Trophoblast cell (in vitro differentiated cells and primary cell): ENCODE measurements at regions not wholly inside any gene's neighbourhood (a gene's known extent, or its start where the extent isn't known, plus 50 kb on each side); places are given as distances from the start of the nearest gene placed in this dataset.

Experiments
- DNase-seq, 2 donors: peaks; one replicate each; pipeline ENCODE4 v3.0.0-alpha.2; 2016
- H2AFZ ChIP-seq: 2 replicates; pipeline ENCODE4 v1.6.1; 2013; ENCODE audit warnings: low read length, moderate library complexity, mild to moderate bottlenecking; ENCODE audit not compliant: insufficient read depth, poor library complexity
- H2AK5ac ChIP-seq: 2 replicates; pipeline ENCODE4 v1.6.1; 2013; ENCODE audit warnings: mild to moderate bottlenecking, low read length
- H2BK120ac ChIP-seq: 2 replicates; pipeline ENCODE4 v1.6.1; 2013; ENCODE audit warnings: low read length, mild to moderate bottlenecking, moderate library complexity; ENCODE audit not compliant: insufficient read depth, poor library complexity
- H2BK12ac ChIP-seq: 2 replicates; pipeline ENCODE4 v1.6.1; 2013; ENCODE audit warnings: mild to moderate bottlenecking, low read length, moderate library complexity
- H2BK5ac ChIP-seq: 2 replicates; pipeline ENCODE4 v1.6.1; 2013; ENCODE audit warnings: low read length, low read depth, moderate library complexity, mild to moderate bottlenecking; ENCODE audit not compliant: poor library complexity
- H3K14ac ChIP-seq: 2 replicates; pipeline ENCODE4 v1.6.1; 2013; ENCODE audit warnings: mild to moderate bottlenecking, low read length
- H3K18ac ChIP-seq: 2 replicates; pipeline ENCODE4 v1.6.1; 2013; ENCODE audit warnings: mild to moderate bottlenecking, low read length
- H3K23ac ChIP-seq: 2 replicates; pipeline ENCODE4 v1.6.1; 2013; ENCODE audit warnings: low read length
- H3K27ac ChIP-seq: 2 replicates; pipeline ENCODE4 v1.5.1; 2013; ENCODE audit warnings: low read depth, mild to moderate bottlenecking, inconsistent platforms, low read length, moderate library complexity
- H3K27me3 ChIP-seq: 2 replicates; pipeline ENCODE4 v1.6.1; 2013; ENCODE audit warnings: inconsistent platforms, mild to moderate bottlenecking, low read length, moderate library complexity; ENCODE audit not compliant: insufficient read depth
- H3K36me3 ChIP-seq, 2 experiments: 1 replicate in 1 of 2; 2 replicates in 1 of 2; pipeline ENCODE4 v1.6.1; 2013; ENCODE audit warnings: low read length in 2 of 2, mild to moderate bottlenecking in 2 of 2, moderate library complexity in 1 of 2; ENCODE audit not compliant: insufficient read depth in 2 of 2, control insufficient read depth in 1 of 2
- H3K4ac ChIP-seq: 2 replicates; pipeline ENCODE4 v1.6.1; 2013; ENCODE audit warnings: low read depth, mild to moderate bottlenecking, low read length, moderate library complexity
- H3K4me1 ChIP-seq, 2 experiments: 1 replicate in 1 of 2; 2 replicates in 1 of 2; pipeline ENCODE4 v1.6.1; 2013; ENCODE audit warnings: low read length in 2 of 2, mild to moderate bottlenecking in 2 of 2, moderate library complexity in 1 of 2; ENCODE audit not compliant: insufficient read depth in 2 of 2, control insufficient read depth in 1 of 2
- H3K4me2 ChIP-seq: 2 replicates; pipeline ENCODE4 v1.6.1; 2013; ENCODE audit warnings: inconsistent platforms, mild to moderate bottlenecking, low read length, moderate library complexity
- H3K4me3 ChIP-seq: 2 replicates; pipeline ENCODE4 v1.5.1; 2013; ENCODE audit warnings: mild to moderate bottlenecking, low read depth, low read length, inconsistent platforms
- H3K79me1 ChIP-seq: one replicate; pipeline ENCODE4 v1.6.1; 2013; ENCODE audit warnings: low read length
- H3K79me2 ChIP-seq: 2 replicates; pipeline ENCODE4 v1.6.1; 2013; ENCODE audit warnings: low read length, mild to moderate bottlenecking; ENCODE audit not compliant: control insufficient read depth, insufficient read depth, poor library complexity
- H3K9ac ChIP-seq: 2 replicates; pipeline ENCODE4 v1.6.1; 2013; ENCODE audit warnings: mild to moderate bottlenecking, low read length
- H3K9me3 ChIP-seq: 2 replicates; pipeline ENCODE4 v1.6.1; 2013; ENCODE audit warnings: low read depth, mild to moderate bottlenecking, control low read depth, inconsistent platforms, low read length; ENCODE audit not compliant: insufficient read depth
- H4K12ac ChIP-seq: 2 replicates; pipeline ENCODE4 v1.6.1; 2013; ENCODE audit warnings: low read depth, mild to moderate bottlenecking, low read length, moderate library complexity
- H4K8ac ChIP-seq: 2 replicates; pipeline ENCODE4 v1.6.1; 2013; ENCODE audit warnings: low read depth, mild to moderate bottlenecking, low read length, moderate library complexity
- H4K91ac ChIP-seq: one replicate; pipeline ENCODE4 v1.6.1; 2013; ENCODE audit warnings: low read depth, mild to moderate bottlenecking, low read length, moderate library complexity
- WGBS: extraction: QIAGEN DNeasy Blood & Tissue Kit; methylation state at CpG from one replicate; pipeline ENCODE4 v1.1.7; 2013; ENCODE audit warnings: missing lambda C conversion rate; ENCODE audit not compliant: insufficient read length, insufficient coverage; ENCODE audit errors: extremely low coverage; 5-methylcytosine and 5-hydroxymethylcytosine counted together

DNA sequence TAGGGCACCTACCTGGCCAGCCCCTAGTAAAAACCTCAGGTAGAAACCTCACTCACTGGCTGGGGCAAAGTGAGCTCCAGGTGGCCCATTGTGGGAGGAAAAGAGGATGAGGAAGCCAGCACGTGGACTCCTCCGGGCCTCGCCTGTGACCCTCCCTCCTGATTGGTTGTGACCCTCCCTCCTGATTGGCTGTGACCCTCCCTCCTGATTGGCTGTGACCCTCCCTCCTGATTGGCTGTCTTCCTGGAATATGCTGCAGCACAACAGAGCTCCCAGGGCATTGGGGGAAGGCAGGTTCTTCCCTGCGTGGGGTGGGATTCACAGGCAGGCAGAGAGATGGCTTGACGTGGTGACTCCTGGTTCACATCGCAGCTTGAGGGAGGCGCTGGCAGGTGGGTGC is 343.0 kb downstream of the GLRX3 start:
- H3K18ac ChIP-seq, result no peak overlapping the region
- H4K91ac ChIP-seq, result no peak overlapping the region
- no peak overlapping the region for H2BK12ac ChIP-seq
- no peak overlapping the region for H3K4me3 ChIP-seq
- no peaks in the 10 kb centered on the region for H3K27me3 ChIP-seq
- no peak overlapping the region for H3K14ac ChIP-seq
- H3K27ac ChIP-seq, result no peak overlapping the region
- H2AFZ ChIP-seq, result no peak overlapping the region
- no CpG with 5 or more reads among the region's 7 CpGs for WGBS
- H2AK5ac ChIP-seq, result no peak overlapping the region
- H3K23ac ChIP-seq, result no peak overlapping the region
- H3K79me1 ChIP-seq, result no peaks in the 10 kb centered on the region
- no peak overlapping the region for H2BK5ac ChIP-seq
- H3K79me2 ChIP-seq, result no peaks in the 10 kb centered on the region
- H4K12ac ChIP-seq, result no peak overlapping the region
- no peak overlapping the region for H4K8ac ChIP-seq
- H3K4ac ChIP-seq, result no peak overlapping the region
- no peaks in the 10 kb centered on the region for H3K4me1 ChIP-seq
- H3K36me3 ChIP-seq, result no peaks in the 10 kb centered on the region
- no peak overlapping the region for H3K4me2 ChIP-seq
- no peak overlapping the region for H3K9ac ChIP-seq
- H2BK120ac ChIP-seq, result no peak overlapping the region
- DNase-seq, result no peak
- no peaks in the 10 kb centered on the region for H3K9me3 ChIP-seq

DNA sequence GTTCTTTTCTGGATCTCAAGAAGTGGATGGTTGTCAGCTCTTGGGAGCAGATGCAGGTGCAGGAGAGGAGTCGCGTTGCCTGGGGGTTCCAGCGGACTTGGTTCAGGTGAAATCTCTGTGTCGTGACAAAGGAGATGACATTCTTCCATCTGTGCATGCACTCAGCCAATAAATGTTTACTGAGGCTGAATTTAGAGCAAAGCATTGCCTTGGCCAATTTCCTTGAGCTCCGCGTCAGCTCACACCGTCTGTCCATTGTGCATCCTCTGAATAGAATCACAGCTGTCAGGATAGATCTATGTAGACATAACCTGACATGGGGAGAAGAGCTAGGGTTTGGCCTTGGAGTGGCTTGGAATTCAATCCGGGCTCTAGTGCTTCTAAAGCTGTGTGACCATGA is 343.7 kb downstream of the GLRX3 start:
- H4K12ac ChIP-seq, result no peak overlapping the region
- H3K36me3 ChIP-seq, result no peaks in the 10 kb centered on the region
- no peak overlapping the region for H3K4ac ChIP-seq
- H3K4me2 ChIP-seq, result no peak overlapping the region
- no peak for DNase-seq
- no peak overlapping the region for H3K23ac ChIP-seq
- no peak overlapping the region for H3K4me3 ChIP-seq
- no peaks in the 10 kb centered on the region for H3K79me2 ChIP-seq
- H2BK120ac ChIP-seq, result no peak overlapping the region
- H3K18ac ChIP-seq, result no peak overlapping the region
- WGBS, result no CpG with 5 or more reads among the region's 8 CpGs
- H3K9ac ChIP-seq, result no peak overlapping the region
- H2BK5ac ChIP-seq, result no peak overlapping the region
- H3K4me1 ChIP-seq, result no peaks in the 10 kb centered on the region
- H3K14ac ChIP-seq, result no peak overlapping the region
- no peaks in the 10 kb centered on the region for H3K79me1 ChIP-seq
- H2AFZ ChIP-seq, result no peak overlapping the region
- no peak overlapping the region for H2AK5ac ChIP-seq
- H4K8ac ChIP-seq, result no peak overlapping the region
- H3K9me3 ChIP-seq, result no peaks in the 10 kb centered on the region
- no peak overlapping the region for H2BK12ac ChIP-seq
- H3K27ac ChIP-seq, result no peak overlapping the region
- H3K27me3 ChIP-seq, result no peaks in the 10 kb centered on the region
- H4K91ac ChIP-seq, result no peak overlapping the region

DNA sequence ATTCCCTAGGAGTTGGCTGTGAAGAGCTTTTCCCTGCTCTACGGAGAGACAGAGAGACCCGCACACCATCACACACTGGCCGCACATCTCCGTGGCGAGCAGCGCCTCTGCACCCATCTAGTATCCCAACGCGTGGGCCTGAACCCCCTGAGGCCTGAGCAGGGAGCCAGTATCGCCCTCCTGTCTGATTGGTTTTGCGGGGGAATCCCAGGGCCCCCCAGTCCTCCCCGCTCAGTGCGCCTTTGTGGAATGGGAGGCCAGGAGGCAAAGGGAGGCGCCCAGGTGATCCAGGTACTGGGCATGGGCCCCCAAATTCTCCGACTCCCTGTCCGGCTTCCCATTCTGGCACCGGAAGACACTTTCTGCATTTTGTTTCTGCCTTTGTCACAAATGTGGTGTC is 344.3 kb downstream of the GLRX3 start:
- no peak overlapping the region for H3K4me3 ChIP-seq
- H3K4me2 ChIP-seq, result no peak overlapping the region
- no peaks in the 10 kb centered on the region for H3K79me2 ChIP-seq
- H3K4me1 ChIP-seq, result no peaks in the 10 kb centered on the region
- no peak for DNase-seq
- H4K91ac ChIP-seq, result no peak overlapping the region
- no peak overlapping the region for H3K18ac ChIP-seq
- no peak overlapping the region for H2AK5ac ChIP-seq
- no peak overlapping the region for H3K23ac ChIP-seq
- no CpG with 5 or more reads among the region's 16 CpGs for WGBS
- no peak overlapping the region for H3K14ac ChIP-seq
- H2BK5ac ChIP-seq, result no peak overlapping the region
- H4K8ac ChIP-seq, result no peak overlapping the region
- H3K27ac ChIP-seq, result no peak overlapping the region
- H3K27me3 ChIP-seq, result no peaks in the 10 kb centered on the region
- H3K79me1 ChIP-seq, result no peaks in the 10 kb centered on the region
- H3K4ac ChIP-seq, result no peak overlapping the region
- H3K36me3 ChIP-seq, result no peaks in the 10 kb centered on the region
- H2BK12ac ChIP-seq, result no peak overlapping the region
- H4K12ac ChIP-seq, result no peak overlapping the region
- H3K9me3 ChIP-seq, result no peaks in the 10 kb centered on the region
- H3K9ac ChIP-seq, result no peak overlapping the region
- no peak overlapping the region for H2BK120ac ChIP-seq
- H2AFZ ChIP-seq, result no peak overlapping the region

DNA sequence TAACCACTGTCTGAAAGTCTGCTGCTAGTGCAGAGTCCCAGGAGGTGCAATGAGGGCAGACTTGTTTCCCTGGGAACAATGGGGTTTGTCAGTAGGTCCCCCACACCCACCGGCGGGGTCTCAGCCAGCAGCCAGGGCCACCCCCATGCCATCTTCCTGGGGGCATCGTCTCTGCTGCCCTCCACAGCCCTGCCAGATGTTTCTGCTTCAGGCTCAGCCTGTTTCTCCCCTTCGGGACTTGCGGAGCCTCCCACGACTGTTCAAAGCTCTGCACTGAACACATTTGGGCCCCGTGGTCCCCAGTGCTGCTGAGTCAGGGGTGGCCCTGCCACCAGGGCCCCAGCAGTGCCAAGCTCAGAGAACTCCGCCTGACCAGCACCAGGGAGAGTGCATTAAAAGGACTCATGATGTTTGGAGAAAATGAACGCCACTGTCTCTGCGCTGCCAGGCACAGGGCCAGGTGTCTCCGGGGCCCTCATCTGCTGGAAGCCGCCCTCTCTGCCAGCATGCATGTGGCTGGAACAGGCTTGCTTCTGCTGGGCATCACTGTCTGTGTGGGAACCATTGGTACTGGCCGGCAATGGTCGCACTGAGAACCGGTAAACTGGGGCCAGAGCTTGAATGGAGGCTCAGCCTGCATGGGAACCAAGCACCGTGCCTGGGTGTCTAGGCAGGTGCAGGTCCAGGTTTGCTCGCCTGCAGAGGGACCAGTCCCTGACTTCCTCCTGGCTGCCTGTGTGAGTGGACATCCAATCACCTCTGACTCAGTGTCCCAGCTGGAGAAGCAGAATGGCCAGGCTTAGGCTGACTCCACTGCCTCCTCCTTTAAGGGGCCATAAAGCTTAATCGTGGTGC is 345.1 kb downstream of the GLRX3 start:
- no peaks in the 10 kb centered on the region for H3K79me1 ChIP-seq
- H4K8ac ChIP-seq, result no peak overlapping the region
- no peak overlapping the region for H3K4ac ChIP-seq
- H3K27me3 ChIP-seq, result no peaks in the 10 kb centered on the region
- H2BK12ac ChIP-seq, result no peak overlapping the region
- H3K9me3 ChIP-seq, result no peaks in the 10 kb centered on the region
- no peaks in the 10 kb centered on the region for H3K79me2 ChIP-seq
- WGBS, result no CpG with 5 or more reads among the region's 18 CpGs
- H3K27ac ChIP-seq, result no peak overlapping the region
- H2AFZ ChIP-seq, result no peak overlapping the region
- no peak overlapping the region for H2AK5ac ChIP-seq
- no peak overlapping the region for H3K18ac ChIP-seq
- no peak overlapping the region for H3K23ac ChIP-seq
- H3K14ac ChIP-seq, result no peak overlapping the region
- H2BK5ac ChIP-seq, result no peak overlapping the region
- H4K91ac ChIP-seq, result no peak overlapping the region
- no peak for DNase-seq
- no peak overlapping the region for H2BK120ac ChIP-seq
- no peaks in the 10 kb centered on the region for H3K36me3 ChIP-seq
- no peak overlapping the region for H3K4me2 ChIP-seq
- H4K12ac ChIP-seq, result no peak overlapping the region
- no peak overlapping the region for H3K4me3 ChIP-seq
- no peaks in the 10 kb centered on the region for H3K4me1 ChIP-seq
- H3K9ac ChIP-seq, result no peak overlapping the region
